Trophoblast cell (in vitro differentiated cells and primary cell): ENCODE measurements at regions not wholly inside any gene's neighbourhood (a gene's known extent, or its start where the extent isn't known, plus 50 kb on each side); places are given as distances from the start of the nearest gene placed in this dataset.
"Not testable (repeated sequence)": the region's sequence is repeated elsewhere in the genome, so short reads cannot be mapped to it uniquely, and the experiment has no call there.

Source experiments
- DNase-seq, 2 donors: peaks; one replicate each; pipeline ENCODE4 v3.0.0-alpha.2; 2016
- H2AFZ ChIP-seq: 2 replicates; pipeline ENCODE4 v1.6.1; 2013; ENCODE audit warnings: low read length, moderate library complexity, mild to moderate bottlenecking; ENCODE audit not compliant: insufficient read depth, poor library complexity
- H2AK5ac ChIP-seq: 2 replicates; pipeline ENCODE4 v1.6.1; 2013; ENCODE audit warnings: mild to moderate bottlenecking, low read length
- H2BK120ac ChIP-seq: 2 replicates; pipeline ENCODE4 v1.6.1; 2013; ENCODE audit warnings: low read length, mild to moderate bottlenecking, moderate library complexity; ENCODE audit not compliant: insufficient read depth, poor library complexity
- H2BK12ac ChIP-seq: 2 replicates; pipeline ENCODE4 v1.6.1; 2013; ENCODE audit warnings: mild to moderate bottlenecking, low read length, moderate library complexity
- H2BK5ac ChIP-seq: 2 replicates; pipeline ENCODE4 v1.6.1; 2013; ENCODE audit warnings: low read length, low read depth, moderate library complexity, mild to moderate bottlenecking; ENCODE audit not compliant: poor library complexity
- H3K14ac ChIP-seq: 2 replicates; pipeline ENCODE4 v1.6.1; 2013; ENCODE audit warnings: mild to moderate bottlenecking, low read length
- H3K18ac ChIP-seq: 2 replicates; pipeline ENCODE4 v1.6.1; 2013; ENCODE audit warnings: mild to moderate bottlenecking, low read length
- H3K23ac ChIP-seq: 2 replicates; pipeline ENCODE4 v1.6.1; 2013; ENCODE audit warnings: low read length
- H3K27ac ChIP-seq: 2 replicates; pipeline ENCODE4 v1.5.1; 2013; ENCODE audit warnings: low read depth, mild to moderate bottlenecking, inconsistent platforms, low read length, moderate library complexity
- H3K27me3 ChIP-seq: 2 replicates; pipeline ENCODE4 v1.6.1; 2013; ENCODE audit warnings: inconsistent platforms, mild to moderate bottlenecking, low read length, moderate library complexity; ENCODE audit not compliant: insufficient read depth
- H3K36me3 ChIP-seq, 2 experiments: 1 replicate in 1 of 2; 2 replicates in 1 of 2; pipeline ENCODE4 v1.6.1; 2013; ENCODE audit warnings: low read length in 2 of 2, mild to moderate bottlenecking in 2 of 2, moderate library complexity in 1 of 2; ENCODE audit not compliant: insufficient read depth in 2 of 2, control insufficient read depth in 1 of 2
- H3K4ac ChIP-seq: 2 replicates; pipeline ENCODE4 v1.6.1; 2013; ENCODE audit warnings: low read depth, mild to moderate bottlenecking, low read length, moderate library complexity
- H3K4me1 ChIP-seq, 2 experiments: 1 replicate in 1 of 2; 2 replicates in 1 of 2; pipeline ENCODE4 v1.6.1; 2013; ENCODE audit warnings: low read length in 2 of 2, mild to moderate bottlenecking in 2 of 2, moderate library complexity in 1 of 2; ENCODE audit not compliant: insufficient read depth in 2 of 2, control insufficient read depth in 1 of 2
- H3K4me2 ChIP-seq: 2 replicates; pipeline ENCODE4 v1.6.1; 2013; ENCODE audit warnings: inconsistent platforms, mild to moderate bottlenecking, low read length, moderate library complexity
- H3K4me3 ChIP-seq: 2 replicates; pipeline ENCODE4 v1.5.1; 2013; ENCODE audit warnings: mild to moderate bottlenecking, low read depth, low read length, inconsistent platforms
- H3K79me1 ChIP-seq: one replicate; pipeline ENCODE4 v1.6.1; 2013; ENCODE audit warnings: low read length
- H3K79me2 ChIP-seq: 2 replicates; pipeline ENCODE4 v1.6.1; 2013; ENCODE audit warnings: low read length, mild to moderate bottlenecking; ENCODE audit not compliant: control insufficient read depth, insufficient read depth, poor library complexity
- H3K9ac ChIP-seq: 2 replicates; pipeline ENCODE4 v1.6.1; 2013; ENCODE audit warnings: mild to moderate bottlenecking, low read length
- H3K9me3 ChIP-seq: 2 replicates; pipeline ENCODE4 v1.6.1; 2013; ENCODE audit warnings: low read depth, mild to moderate bottlenecking, control low read depth, inconsistent platforms, low read length; ENCODE audit not compliant: insufficient read depth
- H4K12ac ChIP-seq: 2 replicates; pipeline ENCODE4 v1.6.1; 2013; ENCODE audit warnings: low read depth, mild to moderate bottlenecking, low read length, moderate library complexity
- H4K8ac ChIP-seq: 2 replicates; pipeline ENCODE4 v1.6.1; 2013; ENCODE audit warnings: low read depth, mild to moderate bottlenecking, low read length, moderate library complexity
- H4K91ac ChIP-seq: one replicate; pipeline ENCODE4 v1.6.1; 2013; ENCODE audit warnings: low read depth, mild to moderate bottlenecking, low read length, moderate library complexity
- WGBS: extraction: QIAGEN DNeasy Blood & Tissue Kit; methylation state at CpG from one replicate; pipeline ENCODE4 v1.1.7; 2013; ENCODE audit warnings: missing lambda C conversion rate; ENCODE audit not compliant: insufficient read length, insufficient coverage; ENCODE audit errors: extremely low coverage; 5-methylcytosine and 5-hydroxymethylcytosine counted together

GRCh38 chr7:152544481-152544927 is 108.7 kb upstream of the KMT2C start:
- peak overlapping the region; percentile 3 for H2BK12ac ChIP-seq
- H4K12ac ChIP-seq: peak overlapping the region; percentile 40
- H2BK5ac ChIP-seq: no peak overlapping the region
- no peak overlapping the region for H3K14ac ChIP-seq
- H3K4me3 ChIP-seq: no peak overlapping the region
- H2AFZ ChIP-seq: peak overlapping the region; percentile 25
- H2BK120ac ChIP-seq: peak overlapping the region; percentile 69
- no peak overlapping the region for H3K27ac ChIP-seq
- peak in 1 of 2 donors; percentile 67 for DNase-seq
- no peaks in the 10 kb centered on the region for H3K9me3 ChIP-seq
- peaks cover 3% of the 10 kb centered on the region for H3K79me1 ChIP-seq
- no peak overlapping the region for H3K18ac ChIP-seq
- H3K79me2 ChIP-seq: no peaks in the 10 kb centered on the region
- H4K91ac ChIP-seq: peak overlapping the region; percentile 50
- WGBS: no CpG with 5 or more reads among the region's 21 CpGs
- H3K9ac ChIP-seq: no peak overlapping the region
- no peak overlapping the region for H2AK5ac ChIP-seq
- no peaks in the 10 kb centered on the region for H3K27me3 ChIP-seq
- no peak overlapping the region for H3K4ac ChIP-seq
- H3K4me2 ChIP-seq: peak overlapping the region; percentile 33
- H3K4me1 ChIP-seq: peaks cover 11 to 14% of the 10 kb centered on the region in 2 experiments
- no peaks in the 10 kb centered on the region for H3K36me3 ChIP-seq
- H4K8ac ChIP-seq: peak overlapping the region; percentile 77
- no peak overlapping the region for H3K23ac ChIP-seq

DNA sequence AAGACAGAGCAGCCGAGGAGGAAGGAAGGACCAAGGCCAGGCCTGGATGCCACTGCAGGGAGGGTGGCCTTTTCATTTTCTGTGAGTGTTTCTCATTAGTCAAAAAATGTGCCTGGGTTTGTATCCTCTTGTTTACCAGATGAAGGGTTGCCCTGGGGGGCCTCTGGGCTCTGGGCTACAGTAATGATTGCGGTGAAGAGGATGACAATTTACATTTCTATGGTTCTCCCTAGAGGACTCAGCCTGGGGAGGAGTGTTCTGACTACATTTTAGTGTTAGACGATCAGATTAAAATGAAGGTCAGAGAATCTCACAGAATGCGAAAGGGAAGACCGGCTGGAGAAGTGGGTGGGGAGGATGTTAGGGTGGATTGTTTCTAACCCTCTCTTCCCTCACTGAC is 108.0 kb upstream of the KMT2C start:
- Histone ChIP-seq H4K8ac (no peak overlapping the region), H3K27ac (no peak overlapping the region), H3K9ac (no peak overlapping the region), H3K79me2 (no peaks in the 10 kb centered on the region), H3K23ac (no peak overlapping the region), H3K4me1 (peaks cover 11 to 14% of the 10 kb centered on the region in 2 experiments), H3K4ac (no peak overlapping the region), H4K12ac (no peak overlapping the region), H3K27me3 (no peaks in the 10 kb centered on the region), H3K4me2 (peak overlapping the region; percentile 10), H2BK12ac (no peak overlapping the region), H2BK5ac (no peak overlapping the region), H2AFZ (no peak overlapping the region), H3K36me3 (no peaks in the 10 kb centered on the region), H3K79me1 (peaks cover 3% of the 10 kb centered on the region), H2AK5ac (no peak overlapping the region), H3K9me3 (no peaks in the 10 kb centered on the region), H2BK120ac (no peak overlapping the region), H3K14ac (no peak overlapping the region), H4K91ac (no peak overlapping the region), H3K18ac (no peak overlapping the region), H3K4me3 (no peak overlapping the region)
- no CpG with 5 or more reads among the region's 5 CpGs for WGBS
- DNase-seq: peak; percentile 82 to 93

GRCh38 chr7:152541892-152542291 is 106.1 kb upstream of the KMT2C start:
- no peak overlapping the region for H3K4ac ChIP-seq
- no peaks in the 10 kb centered on the region for H3K79me2 ChIP-seq
- no CpG with 5 or more reads among the region's 5 CpGs for WGBS

DNA sequence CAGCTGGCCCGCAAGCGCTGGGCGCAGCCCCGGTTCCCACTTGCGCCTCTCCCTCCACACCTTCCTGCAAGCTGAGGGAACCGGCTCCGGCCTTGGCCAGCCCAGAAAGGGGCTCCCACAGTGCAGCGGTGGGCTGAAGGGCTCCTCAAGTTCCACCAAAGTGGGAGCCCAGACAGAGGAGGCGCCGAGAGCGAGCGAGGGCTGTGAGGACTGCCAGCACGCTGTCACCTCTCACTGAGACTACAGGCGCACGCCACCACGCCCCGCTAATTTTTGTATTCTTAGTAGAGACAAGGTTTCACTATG is 103.3 kb upstream of the KMT2C start:
- not testable (repeated sequence) for H3K9me3 ChIP-seq, H2AK5ac ChIP-seq, H2AFZ ChIP-seq, H3K9ac ChIP-seq, H4K91ac ChIP-seq, H3K4ac ChIP-seq, H2BK5ac ChIP-seq, H3K4me3 ChIP-seq, H3K27ac ChIP-seq, H3K14ac ChIP-seq, H3K79me1 ChIP-seq, DNase-seq, H3K27me3 ChIP-seq, H2BK12ac ChIP-seq, H3K23ac ChIP-seq, H3K79me2 ChIP-seq, H4K12ac ChIP-seq, H3K36me3 ChIP-seq, H2BK120ac ChIP-seq, H3K18ac ChIP-seq, H3K4me2 ChIP-seq, H4K8ac ChIP-seq
- no CpG with 5 or more reads among the region's 17 CpGs for WGBS
- H3K4me1 ChIP-seq: peaks cover 6 to 12% of the 10 kb centered on the region in 2 experiments

More at GRCh38 chr7:152541892-152542291, 106.1 kb upstream of the KMT2C start:
- Histone ChIP-seq H2BK120ac (no peak overlapping the region), H3K4me2 (no peak overlapping the region), H3K27me3 (no peaks in the 10 kb centered on the region), H3K27ac (no peak overlapping the region), H4K12ac (no peak overlapping the region), H3K4me3 (no peak overlapping the region), H2BK12ac (no peak overlapping the region), H4K8ac (no peak overlapping the region), H3K23ac (no peak overlapping the region), H4K91ac (no peak overlapping the region), H2AFZ (no peak overlapping the region), H3K36me3 (no peaks in the 10 kb centered on the region), H3K14ac (no peak overlapping the region), H2BK5ac (no peak overlapping the region), H3K9me3 (no peaks in the 10 kb centered on the region), H3K9ac (no peak overlapping the region), H3K4me1 (peaks cover 11 to 14% of the 10 kb centered on the region in 2 experiments), H3K18ac (no peak overlapping the region), H3K79me1 (peaks cover 3% of the 10 kb centered on the region), H2AK5ac (no peak overlapping the region)
- no peak for DNase-seq
